ENCODE measurements at regions not wholly inside any gene's neighbourhood (a gene's known extent, or its start where the extent isn't known, plus 50 kb on each side); places are given as distances from the start of the nearest gene placed in this dataset.
"Not testable (repeated sequence)": the region's sequence is repeated elsewhere in the genome, so short reads cannot be mapped to it uniquely, and the experiment has no call there.

- TF ChIP-seq, protein P1, sequence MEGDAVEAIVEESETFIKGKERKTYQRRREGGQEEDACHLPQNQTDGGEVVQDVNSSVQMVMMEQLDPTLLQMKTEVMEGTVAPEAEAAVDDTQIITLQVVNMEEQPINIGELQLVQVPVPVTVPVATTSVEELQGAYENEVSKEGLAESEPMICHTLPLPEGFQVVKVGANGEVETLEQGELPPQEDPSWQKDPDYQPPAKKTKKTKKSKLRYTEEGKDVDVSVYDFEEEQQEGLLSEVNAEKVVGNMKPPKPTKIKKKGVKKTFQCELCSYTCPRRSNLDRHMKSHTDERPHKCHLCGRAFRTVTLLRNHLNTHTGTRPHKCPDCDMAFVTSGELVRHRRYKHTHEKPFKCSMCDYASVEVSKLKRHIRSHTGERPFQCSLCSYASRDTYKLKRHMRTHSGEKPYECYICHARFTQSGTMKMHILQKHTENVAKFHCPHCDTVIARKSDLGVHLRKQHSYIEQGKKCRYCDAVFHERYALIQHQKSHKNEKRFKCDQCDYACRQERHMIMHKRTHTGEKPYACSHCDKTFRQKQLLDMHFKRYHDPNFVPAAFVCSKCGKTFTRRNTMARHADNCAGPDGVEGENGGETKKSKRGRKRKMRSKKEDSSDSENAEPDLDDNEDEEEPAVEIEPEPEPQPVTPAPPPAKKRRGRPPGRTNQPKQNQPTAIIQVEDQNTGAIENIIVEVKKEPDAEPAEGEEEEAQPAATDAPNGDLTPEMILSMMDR (IDR thresholded peaks at IDR 0.05; ENCODE audit: low read depth, low read length, missing control alignments), result no peak
- DNase-seq (ENCODE audit: low read depth), result no peak
- no peak overlapping the region for H3K4me3 ChIP-seq (ENCODE audit: low read depth, low read length)
These were observed 390.9 kb upstream of the SASH1 start for GRCh38 chr6:147951726-147952125.

DNA sequence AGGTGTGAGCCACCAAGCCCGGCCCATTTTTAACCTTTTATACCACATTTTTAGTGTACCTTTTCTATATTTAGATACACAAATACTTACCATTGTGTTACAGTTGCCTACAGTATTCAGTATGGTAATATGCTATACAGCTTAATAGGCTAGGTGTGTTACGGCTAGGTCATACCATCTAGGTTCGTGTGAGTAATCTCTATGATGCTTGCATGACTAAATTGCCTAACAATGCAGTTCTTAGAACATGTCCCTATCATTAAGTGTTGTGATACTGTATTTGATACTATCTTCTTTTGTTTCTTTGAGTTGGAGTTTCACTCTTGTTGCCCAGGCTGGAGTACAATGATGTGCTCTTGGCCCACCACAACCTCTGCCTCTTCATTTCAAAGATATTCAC, 387.7 kb upstream of the SASH1 start:
- TF ChIP-seq, protein P1 (IDR thresholded peaks at IDR 0.05; ENCODE audit: low read depth, low read length, missing control alignments), result no peak
- DNase-seq (ENCODE audit: low read depth), result no peak
- H3K4me3 ChIP-seq (ENCODE audit: low read depth, low read length), result no peak overlapping the region

DNA sequence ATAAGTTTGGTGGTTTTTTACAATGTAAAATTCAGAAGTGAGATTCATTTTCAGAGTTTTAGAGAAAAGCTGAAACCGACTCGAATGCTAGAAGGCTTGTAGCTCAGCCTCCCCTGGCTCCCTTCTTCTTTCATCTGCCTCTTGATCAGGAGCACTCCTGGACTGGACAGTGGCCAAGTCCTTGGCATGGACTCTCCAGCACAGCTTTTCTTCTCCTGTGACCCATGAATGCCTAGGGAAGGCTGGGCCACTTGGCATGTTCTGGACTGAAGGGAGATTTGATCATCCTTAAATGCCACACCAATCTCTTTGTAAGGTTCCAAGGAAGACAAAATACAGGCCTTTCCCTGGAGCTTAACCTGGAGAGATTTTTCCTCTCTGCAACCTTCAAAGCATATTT, 384.0 kb upstream of the SASH1 start:
- no peak for DNase-seq (ENCODE audit: low read depth)
- H3K4me3 ChIP-seq (ENCODE audit: low read depth, low read length), result no peak overlapping the region
- TF ChIP-seq, protein P1 (IDR thresholded peaks at IDR 0.05; ENCODE audit: low read depth, low read length, missing control alignments), result no peak

DNA sequence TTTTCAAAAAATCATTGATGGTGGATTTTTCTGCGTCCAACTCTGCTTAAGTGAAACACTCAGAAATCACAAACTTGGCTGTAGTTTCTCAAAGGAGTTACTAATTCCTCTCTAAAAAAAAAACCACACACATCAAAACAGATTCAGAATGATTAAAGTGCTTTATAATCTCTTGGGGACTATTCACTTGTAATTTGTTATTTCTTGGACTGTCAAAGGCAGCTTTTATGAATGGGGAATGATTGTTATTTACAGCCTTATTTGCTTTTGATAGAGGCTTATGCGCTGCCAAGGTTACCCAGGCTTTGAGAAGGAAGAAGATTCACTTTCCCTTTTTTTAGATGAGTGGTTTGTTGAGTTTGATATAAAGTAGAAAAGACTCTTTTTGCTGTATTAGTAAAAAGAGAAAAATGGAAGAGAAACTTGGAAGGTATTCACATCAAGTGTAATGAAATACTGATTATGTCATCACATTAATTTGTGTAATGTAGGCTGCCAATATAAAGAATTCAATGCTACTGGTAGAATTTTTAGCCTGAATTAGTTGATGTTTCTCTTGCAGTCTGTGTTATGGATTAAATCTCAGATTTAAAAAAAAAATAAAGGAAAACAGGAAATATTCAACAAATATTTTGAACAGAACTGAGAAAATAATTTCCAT, 381.0 kb upstream of the SASH1 start:
- no peak for DNase-seq (ENCODE audit: low read depth)
- TF ChIP-seq, protein P1 (IDR thresholded peaks at IDR 0.05; ENCODE audit: low read depth, low read length, missing control alignments), result no peak
- H3K4me3 ChIP-seq (ENCODE audit: low read depth, low read length), result no peak overlapping the region

DNA sequence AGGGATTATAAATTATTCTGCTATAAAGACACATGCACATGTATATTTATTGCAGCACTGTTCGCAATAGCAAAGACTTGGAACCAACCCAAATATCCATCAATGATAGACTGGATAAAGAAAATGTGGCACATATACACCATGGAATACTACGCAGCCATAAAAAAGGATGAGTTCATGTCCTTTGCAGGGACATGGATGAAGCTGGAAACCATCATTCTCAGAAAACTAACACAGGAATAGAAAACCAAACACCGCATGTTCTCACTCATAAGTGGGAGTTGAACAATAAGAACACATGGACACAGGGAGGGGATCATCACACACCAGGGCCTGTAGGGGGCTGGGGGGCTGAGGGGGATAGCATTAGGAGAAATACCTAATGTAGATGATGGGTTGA, 377.2 kb upstream of the SASH1 start:
- not testable (repeated sequence) for H3K4me3 ChIP-seq (ENCODE audit: low read depth, low read length); DNase-seq (ENCODE audit: low read depth)

GRCh38 chr6:147970970-147971369, 371.7 kb upstream of the SASH1 start:
- TF ChIP-seq, protein P1 (IDR thresholded peaks at IDR 0.05; ENCODE audit: low read depth, low read length, missing control alignments), result no peak
- DNase-seq (ENCODE audit: low read depth), result no peak
- no peak overlapping the region for H3K4me3 ChIP-seq (ENCODE audit: low read depth, low read length)

GRCh38 chr6:147972448-147972847, 370.2 kb upstream of the SASH1 start:
- TF ChIP-seq, protein P1 (IDR thresholded peaks at IDR 0.05; ENCODE audit: low read depth, low read length, missing control alignments), result no peak
- no peak overlapping the region for H3K4me3 ChIP-seq (ENCODE audit: low read depth, low read length)
- no peak for DNase-seq (ENCODE audit: low read depth)

Measured in GM12864 (cell line).